ENCODE measurements at regions not wholly inside any gene's neighbourhood (a gene's known extent, or its start where the extent isn't known, plus 50 kb on each side); places are given as distances from the start of the nearest gene placed in this dataset.
A peak's percentile ranks its signal among the peaks of the same experiment; 100 is the strongest.

DNA sequence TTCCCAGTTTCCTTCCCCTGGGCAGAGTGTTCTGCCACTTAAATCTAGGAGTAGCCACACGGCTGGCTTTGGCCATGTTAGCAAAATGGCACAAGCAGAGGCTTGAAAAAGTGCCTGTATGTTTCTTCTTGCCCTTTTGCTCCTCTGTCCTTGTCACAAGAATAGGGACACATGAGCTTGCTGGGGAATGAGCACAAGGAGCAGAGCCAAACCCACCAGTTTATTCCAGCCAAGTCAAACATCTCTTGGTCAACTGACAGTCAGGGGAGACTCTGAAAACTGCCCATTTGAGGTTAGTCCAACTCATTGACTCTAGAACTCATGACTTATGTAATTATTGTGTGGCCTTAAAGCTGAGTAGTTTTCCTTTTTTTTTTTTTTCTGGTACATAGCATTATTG lies 739.7 kb upstream of the FZD8 start:
- Histone ChIP-seq H3K4me2 (ENCODE audit: insufficient read depth, low read length) (no peak overlapping the region), H3K4me3 (ENCODE audit: insufficient read depth, low read length) (no peak overlapping the region), H3K27me3 (ENCODE audit: insufficient read depth, low read length) (no peaks in the 10 kb centered on the region), H3K27ac (ENCODE audit: low read depth, low read length) (no peak overlapping the region), H2AFZ (ENCODE audit: low read length) (no peak overlapping the region), H3K79me2 (ENCODE audit: insufficient read depth, low read length) (no peaks in the 10 kb centered on the region), H3K36me3 (ENCODE audit: insufficient read depth, low read length) (no peaks in the 10 kb centered on the region), H3K4me1 (ENCODE audit: insufficient read depth, low read length) (no peaks in the 10 kb centered on the region), H4K20me1 (ENCODE audit: insufficient read depth, low read length) (no peaks in the 10 kb centered on the region), H3K9me3 (ENCODE audit: low read depth, low read length) (no peaks in the 10 kb centered on the region)
- TF ChIP-seq, protein P1, sequence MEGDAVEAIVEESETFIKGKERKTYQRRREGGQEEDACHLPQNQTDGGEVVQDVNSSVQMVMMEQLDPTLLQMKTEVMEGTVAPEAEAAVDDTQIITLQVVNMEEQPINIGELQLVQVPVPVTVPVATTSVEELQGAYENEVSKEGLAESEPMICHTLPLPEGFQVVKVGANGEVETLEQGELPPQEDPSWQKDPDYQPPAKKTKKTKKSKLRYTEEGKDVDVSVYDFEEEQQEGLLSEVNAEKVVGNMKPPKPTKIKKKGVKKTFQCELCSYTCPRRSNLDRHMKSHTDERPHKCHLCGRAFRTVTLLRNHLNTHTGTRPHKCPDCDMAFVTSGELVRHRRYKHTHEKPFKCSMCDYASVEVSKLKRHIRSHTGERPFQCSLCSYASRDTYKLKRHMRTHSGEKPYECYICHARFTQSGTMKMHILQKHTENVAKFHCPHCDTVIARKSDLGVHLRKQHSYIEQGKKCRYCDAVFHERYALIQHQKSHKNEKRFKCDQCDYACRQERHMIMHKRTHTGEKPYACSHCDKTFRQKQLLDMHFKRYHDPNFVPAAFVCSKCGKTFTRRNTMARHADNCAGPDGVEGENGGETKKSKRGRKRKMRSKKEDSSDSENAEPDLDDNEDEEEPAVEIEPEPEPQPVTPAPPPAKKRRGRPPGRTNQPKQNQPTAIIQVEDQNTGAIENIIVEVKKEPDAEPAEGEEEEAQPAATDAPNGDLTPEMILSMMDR (IDR thresholded peaks at IDR 0.05; ENCODE audit: extremely low read depth, low read depth, low read length): no peak
- peak; percentile 49 for DNase-seq (ENCODE audit: insufficient read length, low spot score, missing footprints)

DNA sequence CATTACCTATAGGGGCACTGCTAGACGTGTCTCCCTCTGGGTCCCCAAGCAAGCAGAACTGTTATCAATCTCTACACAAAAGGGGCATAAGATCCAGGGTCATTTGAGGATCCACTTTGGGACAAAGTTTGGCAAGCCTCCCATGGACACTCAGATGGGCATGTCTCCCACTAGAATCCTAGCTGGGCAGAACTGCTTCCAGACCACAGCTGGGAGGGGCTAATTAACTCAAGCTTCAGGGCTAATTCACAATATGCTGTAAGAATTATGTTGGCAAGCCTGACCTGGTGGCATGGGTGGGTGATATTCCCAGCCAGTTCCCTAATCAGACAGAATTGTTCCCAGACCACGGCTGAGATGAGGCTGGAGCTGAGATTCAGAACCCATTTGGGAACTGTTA lies 738.4 kb upstream of the FZD8 start:
- H2AFZ ChIP-seq (ENCODE audit: low read length): no peak overlapping the region
- H3K79me2 ChIP-seq (ENCODE audit: insufficient read depth, low read length): no peaks in the 10 kb centered on the region
- H3K27me3 ChIP-seq (ENCODE audit: insufficient read depth, low read length): no peaks in the 10 kb centered on the region
- TF ChIP-seq, protein P1 (IDR thresholded peaks at IDR 0.05; ENCODE audit: extremely low read depth, low read depth, low read length): no peak
- no peak overlapping the region for H3K4me2 ChIP-seq (ENCODE audit: insufficient read depth, low read length)
- no peak for DNase-seq (ENCODE audit: insufficient read length, low spot score, missing footprints)
- H4K20me1 ChIP-seq (ENCODE audit: insufficient read depth, low read length): no peaks in the 10 kb centered on the region
- no peaks in the 10 kb centered on the region for H3K4me1 ChIP-seq (ENCODE audit: insufficient read depth, low read length)
- no peaks in the 10 kb centered on the region for H3K9me3 ChIP-seq (ENCODE audit: low read depth, low read length)
- no peaks in the 10 kb centered on the region for H3K36me3 ChIP-seq (ENCODE audit: insufficient read depth, low read length)
- no peak overlapping the region for H3K4me3 ChIP-seq (ENCODE audit: insufficient read depth, low read length)
- H3K27ac ChIP-seq (ENCODE audit: low read depth, low read length): no peak overlapping the region

DNA sequence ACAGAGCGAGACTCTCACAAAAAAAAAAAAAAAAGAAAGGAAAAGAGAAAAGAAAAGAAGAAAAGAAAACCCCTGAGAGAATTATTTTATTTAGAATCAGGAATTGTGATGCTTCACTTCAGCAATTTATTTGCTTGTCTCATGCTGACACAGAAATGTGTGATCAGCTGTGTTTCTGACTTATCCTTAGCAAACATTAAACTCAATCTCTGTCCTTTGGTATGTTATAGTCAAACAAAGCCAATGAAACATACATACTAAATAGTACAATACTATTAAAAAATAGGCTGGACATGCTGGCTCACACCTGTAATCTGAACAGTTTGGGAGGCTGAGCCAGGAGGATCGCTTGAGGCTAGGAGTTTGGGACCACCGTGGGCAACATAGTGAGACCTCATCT lies 733.0 kb upstream of the FZD8 start:
- Histone ChIP-seq H3K4me2 (ENCODE audit: insufficient read depth, low read length) (no peak overlapping the region), H3K4me1 (ENCODE audit: insufficient read depth, low read length) (no peaks in the 10 kb centered on the region), H2AFZ (ENCODE audit: low read length) (no peak overlapping the region), H3K27me3 (ENCODE audit: insufficient read depth, low read length) (no peaks in the 10 kb centered on the region), H3K27ac (ENCODE audit: low read depth, low read length) (no peak overlapping the region), H4K20me1 (ENCODE audit: insufficient read depth, low read length) (no peaks in the 10 kb centered on the region), H3K4me3 (ENCODE audit: insufficient read depth, low read length) (no peak overlapping the region), H3K79me2 (ENCODE audit: insufficient read depth, low read length) (no peaks in the 10 kb centered on the region), H3K36me3 (ENCODE audit: insufficient read depth, low read length) (no peaks in the 10 kb centered on the region), H3K9me3 (ENCODE audit: low read depth, low read length) (no peaks in the 10 kb centered on the region)
- no peak for DNase-seq (ENCODE audit: insufficient read length, low spot score, missing footprints)
- TF ChIP-seq, protein P1 (IDR thresholded peaks at IDR 0.05; ENCODE audit: extremely low read depth, low read depth, low read length): no peak

DNA sequence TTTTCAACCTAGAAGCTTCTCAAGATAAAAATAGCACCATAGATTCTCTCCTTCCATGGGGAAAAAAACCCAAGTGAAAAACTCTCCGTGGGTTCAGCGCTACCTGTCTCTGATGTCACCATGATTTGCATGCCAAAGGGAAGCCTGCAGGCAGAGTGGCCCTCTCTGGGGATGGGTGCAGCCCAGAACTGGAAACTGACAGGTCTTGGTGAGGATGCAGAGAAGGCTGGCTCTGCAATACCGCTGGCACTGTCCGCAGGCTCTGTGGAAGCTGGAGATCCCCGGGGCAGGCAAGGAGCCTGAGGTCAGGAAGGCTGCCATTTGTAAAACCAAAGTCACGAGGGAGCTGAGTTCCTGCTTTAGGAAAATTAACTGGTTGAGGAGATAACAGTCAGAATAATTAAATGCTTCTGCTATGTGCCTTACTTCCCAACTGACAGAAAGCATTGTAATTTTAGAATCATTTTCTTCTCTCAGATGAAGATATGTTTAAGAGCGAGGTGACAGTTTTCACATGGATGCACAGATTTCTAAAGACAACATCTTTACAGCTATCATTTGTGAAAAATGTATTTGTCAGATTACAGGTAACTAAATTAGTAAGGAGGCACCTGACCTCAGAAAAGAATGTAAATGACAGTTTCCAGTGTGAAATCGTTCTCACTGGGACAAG lies 731.5 kb upstream of the FZD8 start:
- no peaks in the 10 kb centered on the region for H4K20me1 ChIP-seq (ENCODE audit: insufficient read depth, low read length)
- TF ChIP-seq, protein P1 (IDR thresholded peaks at IDR 0.05; ENCODE audit: extremely low read depth, low read depth, low read length): no peak
- H3K27me3 ChIP-seq (ENCODE audit: insufficient read depth, low read length): no peaks in the 10 kb centered on the region
- no peaks in the 10 kb centered on the region for H3K4me1 ChIP-seq (ENCODE audit: insufficient read depth, low read length)
- DNase-seq (ENCODE audit: insufficient read length, low spot score, missing footprints): no peak
- H3K27ac ChIP-seq (ENCODE audit: low read depth, low read length): no peak overlapping the region
- no peaks in the 10 kb centered on the region for H3K79me2 ChIP-seq (ENCODE audit: insufficient read depth, low read length)
- H2AFZ ChIP-seq (ENCODE audit: low read length): peak overlapping the region; percentile 16
- H3K4me3 ChIP-seq (ENCODE audit: insufficient read depth, low read length): no peak overlapping the region
- H3K36me3 ChIP-seq (ENCODE audit: insufficient read depth, low read length): no peaks in the 10 kb centered on the region
- H3K4me2 ChIP-seq (ENCODE audit: insufficient read depth, low read length): no peak overlapping the region
- no peaks in the 10 kb centered on the region for H3K9me3 ChIP-seq (ENCODE audit: low read depth, low read length)

Measured in osteoblast (primary cell).